SK-N-SH treated with all-trans-retinoic acid at 6 μM for 48 hours (cell line): ENCODE measurements at regions not wholly inside any gene's neighbourhood (a gene's known extent, or its start where the extent isn't known, plus 50 kb on each side); places are given as distances from the start of the nearest gene placed in this dataset.

Source experiments
- ATAC-seq: fragments of 200-7000 bp; cut with Tn5 transposase; 3 replicates; pipeline ENCODE4 v1.9.1; 2020; ENCODE audit warnings: mild to moderate bottlenecking, moderate library complexity
- ARNTL ChIP-seq: fragments of 450-650 bp; formaldehyde crosslinking; IDR thresholded peaks from 2 replicates; pipeline ENCODE4 v1.5.0; 2020; ENCODE audit warnings: low read depth, mild to moderate bottlenecking, moderate library complexity, borderline replicate concordance
- BACH2 ChIP-seq: fragments of 250-450 bp; sonication (Bioruptor Pico); IDR thresholded peaks from 2 replicates; pipeline ENCODE4 v1.9.0; 2021; ENCODE audit warnings: mild to moderate bottlenecking, borderline replicate concordance
- ESRRG ChIP-seq: fragments of 250-450 bp; sonication (Bioruptor Pico); IDR thresholded peaks from 2 replicates; pipeline ENCODE4 v1.6.1; 2021; ENCODE audit warnings: mild to moderate bottlenecking
- GLIS3 ChIP-seq: fragments of 250-450 bp; sonication (Bioruptor Pico); IDR thresholded peaks from 2 replicates; pipeline ENCODE4 v1.5.0; 2020; ENCODE audit warnings: mild to moderate bottlenecking, moderate library complexity
- ISL1 ChIP-seq: fragments of 250-450 bp; sonication (Bioruptor Pico); IDR thresholded peaks from 2 replicates; pipeline ENCODE4 v2.1.2; 2022; ENCODE audit warnings: mild to moderate bottlenecking, moderate library complexity
- OSR1 ChIP-seq: fragments of 250-450 bp; sonication (Bioruptor Pico); IDR thresholded peaks from 2 replicates; pipeline ENCODE4 v1.8.0; 2022; ENCODE audit warnings: moderate library complexity, mild to moderate bottlenecking, inconsistent platforms
- PPARA ChIP-seq: fragments of 250-450 bp; sonication (Bioruptor Pico); IDR thresholded peaks from 2 replicates; pipeline ENCODE4 v1.5.0; 2020; ENCODE audit warnings: mild to moderate bottlenecking, borderline replicate concordance
- SNAI2 ChIP-seq: fragments of 250-450 bp; sonication (Bioruptor Pico); IDR thresholded peaks from 2 replicates; pipeline ENCODE4 v1.5.0; 2020; ENCODE audit warnings: mild to moderate bottlenecking, moderate library complexity
- TCF4 ChIP-seq: fragments of 250-450 bp; sonication (Bioruptor Pico); IDR thresholded peaks from 2 replicates; pipeline ENCODE4 v1.8.0; 2021; ENCODE audit warnings: mild to moderate bottlenecking, moderate library complexity, borderline replicate concordance
- ZC3H10 ChIP-seq: fragments of 250-450 bp; sonication (Bioruptor Pico); IDR thresholded peaks from 2 replicates; pipeline ENCODE4 v1.5.1; 2021; ENCODE audit warnings: mild to moderate bottlenecking, moderate library complexity
- ZFP3 ChIP-seq: fragments of 250-450 bp; sonication (Bioruptor Pico); IDR thresholded peaks from 2 replicates; pipeline ENCODE4 v1.5.0; 2020; ENCODE audit warnings: mild to moderate bottlenecking, moderate library complexity
- ZFP30 ChIP-seq: fragments of 450-650 bp; formaldehyde crosslinking; IDR thresholded peaks from 2 replicates; pipeline ENCODE4 v1.5.0; 2022; ENCODE audit warnings: mild to moderate bottlenecking, moderate library complexity
- ZNF70 ChIP-seq: fragments of 450-650 bp; formaldehyde crosslinking; IDR thresholded peaks from 2 replicates; pipeline ENCODE4 v1.5.0; 2020; ENCODE audit warnings: mild to moderate bottlenecking, moderate library complexity
- ZNF8 ChIP-seq: fragments of 450-650 bp; formaldehyde crosslinking; IDR thresholded peaks from 2 replicates; pipeline ENCODE4 v1.5.0; 2020; ENCODE audit warnings: mild to moderate bottlenecking, moderate library complexity
- TF ChIP-seq, protein P1 (sequence below): fragments of 250-450 bp; sonication (Bioruptor Pico); IDR thresholded peaks from 2 replicates; pipeline ENCODE4 v1.5.1; 2020; ENCODE audit warnings: low read depth, mild to moderate bottlenecking, moderate library complexity
- TF ChIP-seq, protein P2 (sequence below): fragments of 250-450 bp; sonication (Bioruptor Pico); IDR thresholded peaks from 2 replicates; pipeline ENCODE4 v1.5.0; 2020; ENCODE audit warnings: mild to moderate bottlenecking, moderate library complexity
- TF ChIP-seq, protein P3 (sequence below): fragments of 250-450 bp; sonication (Bioruptor Pico); IDR thresholded peaks from 2 replicates; pipeline ENCODE4 v1.5.1; 2021; ENCODE audit warnings: mild to moderate bottlenecking, moderate library complexity
- TF ChIP-seq, protein P4 (sequence below): fragments of 250-450 bp; sonication (Bioruptor Pico); IDR thresholded peaks from 2 replicates; pipeline ENCODE4 v1.8.0; 2020; ENCODE audit warnings: mild to moderate bottlenecking, moderate library complexity, borderline replicate concordance

DNA sequence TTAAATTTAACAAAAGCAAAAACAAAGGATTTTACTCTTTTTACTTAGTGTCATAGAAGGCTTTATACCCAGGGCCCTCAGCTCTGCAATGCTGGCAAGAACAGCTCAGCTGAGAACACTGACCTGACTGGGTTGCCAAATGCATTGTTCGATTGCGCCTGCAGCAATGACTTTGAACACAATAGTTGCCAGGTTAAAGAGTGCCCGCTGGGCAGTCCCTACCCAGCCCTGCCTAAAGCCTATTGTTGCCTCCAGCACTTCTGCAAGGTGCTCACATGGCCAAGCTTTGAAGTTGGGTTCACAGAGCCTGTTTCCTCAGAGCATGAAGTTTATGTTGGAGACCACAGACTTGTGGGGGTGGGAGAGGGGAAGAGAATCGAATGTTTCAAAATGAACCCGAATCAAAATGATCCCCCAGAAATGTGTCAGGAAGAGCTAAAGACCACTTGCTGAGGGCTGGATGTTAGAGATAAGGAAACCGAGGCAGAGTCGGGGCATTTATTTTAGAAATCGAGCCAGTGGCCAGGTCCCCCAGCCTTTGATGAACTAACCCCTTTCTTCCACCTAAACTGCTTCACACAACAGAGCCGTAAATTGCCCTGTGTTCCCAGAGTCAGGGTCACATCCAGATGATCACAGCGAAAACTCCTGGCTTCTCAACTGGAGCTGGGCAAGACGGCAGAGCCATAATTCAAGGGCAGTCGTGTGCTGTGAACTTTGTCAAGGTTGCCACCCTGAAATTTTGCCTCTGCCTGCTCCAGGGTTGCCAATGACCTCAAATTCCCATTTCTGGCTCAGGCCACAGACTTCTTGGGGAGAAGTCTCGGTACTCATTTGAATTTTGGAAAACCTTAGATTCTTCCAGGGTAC, 55.0 kb downstream of the FOXA2 start:
- TF ChIP-seq TCF4 = no peak
- no peak for TF ChIP-seq ZC3H10 (CRISPR knock-in tag)
- TF ChIP-seq ZNF8 (CRISPR knock-in tag) = no peak
- TF ChIP-seq, protein P1, sequence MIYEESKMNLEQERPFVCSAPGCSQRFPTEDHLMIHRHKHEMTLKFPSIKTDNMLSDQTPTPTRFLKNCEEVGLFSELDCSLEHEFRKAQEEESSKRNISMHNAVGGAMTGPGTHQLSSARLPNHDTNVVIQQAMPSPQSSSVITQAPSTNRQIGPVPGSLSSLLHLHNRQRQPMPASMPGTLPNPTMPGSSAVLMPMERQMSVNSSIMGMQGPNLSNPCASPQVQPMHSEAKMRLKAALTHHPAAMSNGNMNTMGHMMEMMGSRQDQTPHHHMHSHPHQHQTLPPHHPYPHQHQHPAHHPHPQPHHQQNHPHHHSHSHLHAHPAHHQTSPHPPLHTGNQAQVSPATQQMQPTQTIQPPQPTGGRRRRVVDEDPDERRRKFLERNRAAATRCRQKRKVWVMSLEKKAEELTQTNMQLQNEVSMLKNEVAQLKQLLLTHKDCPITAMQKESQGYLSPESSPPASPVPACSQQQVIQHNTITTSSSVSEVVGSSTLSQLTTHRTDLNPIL (CRISPR knock-in tag) = no peak
- no peak for TF ChIP-seq ZFP3 (CRISPR knock-in tag)
- TF ChIP-seq PPARA (CRISPR knock-in tag) = no peak
- TF ChIP-seq BACH2 (CRISPR knock-in tag) = no peak
- TF ChIP-seq SNAI2 = no peak
- ATAC-seq = no peak

DNA sequence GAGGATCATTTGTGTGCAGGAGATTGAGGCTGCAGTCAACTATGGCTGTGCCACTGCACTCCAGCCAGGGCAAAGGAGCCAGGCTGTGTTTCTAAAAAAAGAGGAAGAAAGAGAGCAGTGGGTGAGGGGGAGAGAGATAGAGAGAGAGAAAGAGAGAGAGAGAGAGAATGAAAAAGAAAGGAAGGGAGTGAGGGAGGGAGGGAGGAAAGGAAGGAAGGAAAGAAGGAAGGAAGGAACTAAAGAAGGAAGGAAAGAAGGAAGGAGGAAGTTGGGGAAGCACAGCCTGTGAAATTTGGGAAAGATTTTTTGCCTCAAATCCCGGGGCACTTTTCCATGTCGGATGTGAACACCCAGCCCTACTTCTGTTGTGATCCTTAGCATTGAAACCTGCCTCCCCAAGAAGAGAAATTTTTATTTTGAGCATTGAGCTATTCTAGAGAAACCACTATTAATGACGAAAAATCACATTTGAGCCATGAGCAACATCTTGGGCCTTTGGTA, 57.8 kb downstream of the FOXA2 start:
- TF ChIP-seq BACH2 (CRISPR knock-in tag) (no peak), OSR1 (CRISPR knock-in tag) (no peak), GLIS3 (CRISPR knock-in tag) (no peak), ESRRG (CRISPR knock-in tag) (no peak), ZFP3 (CRISPR knock-in tag) (no peak)
- TF ChIP-seq, protein P2, sequence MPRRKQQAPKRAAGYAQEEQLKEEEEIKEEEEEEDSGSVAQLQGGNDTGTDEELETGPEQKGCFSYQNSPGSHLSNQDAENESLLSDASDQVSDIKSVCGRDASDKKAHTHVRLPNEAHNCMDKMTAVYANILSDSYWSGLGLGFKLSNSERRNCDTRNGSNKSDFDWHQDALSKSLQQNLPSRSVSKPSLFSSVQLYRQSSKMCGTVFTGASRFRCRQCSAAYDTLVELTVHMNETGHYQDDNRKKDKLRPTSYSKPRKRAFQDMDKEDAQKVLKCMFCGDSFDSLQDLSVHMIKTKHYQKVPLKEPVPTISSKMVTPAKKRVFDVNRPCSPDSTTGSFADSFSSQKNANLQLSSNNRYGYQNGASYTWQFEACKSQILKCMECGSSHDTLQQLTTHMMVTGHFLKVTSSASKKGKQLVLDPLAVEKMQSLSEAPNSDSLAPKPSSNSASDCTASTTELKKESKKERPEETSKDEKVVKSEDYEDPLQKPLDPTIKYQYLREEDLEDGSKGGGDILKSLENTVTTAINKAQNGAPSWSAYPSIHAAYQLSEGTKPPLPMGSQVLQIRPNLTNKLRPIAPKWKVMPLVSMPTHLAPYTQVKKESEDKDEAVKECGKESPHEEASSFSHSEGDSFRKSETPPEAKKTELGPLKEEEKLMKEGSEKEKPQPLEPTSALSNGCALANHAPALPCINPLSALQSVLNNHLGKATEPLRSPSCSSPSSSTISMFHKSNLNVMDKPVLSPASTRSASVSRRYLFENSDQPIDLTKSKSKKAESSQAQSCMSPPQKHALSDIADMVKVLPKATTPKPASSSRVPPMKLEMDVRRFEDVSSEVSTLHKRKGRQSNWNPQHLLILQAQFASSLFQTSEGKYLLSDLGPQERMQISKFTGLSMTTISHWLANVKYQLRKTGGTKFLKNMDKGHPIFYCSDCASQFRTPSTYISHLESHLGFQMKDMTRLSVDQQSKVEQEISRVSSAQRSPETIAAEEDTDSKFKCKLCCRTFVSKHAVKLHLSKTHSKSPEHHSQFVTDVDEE (CRISPR knock-in tag) = no peak
- TF ChIP-seq, protein P3, sequence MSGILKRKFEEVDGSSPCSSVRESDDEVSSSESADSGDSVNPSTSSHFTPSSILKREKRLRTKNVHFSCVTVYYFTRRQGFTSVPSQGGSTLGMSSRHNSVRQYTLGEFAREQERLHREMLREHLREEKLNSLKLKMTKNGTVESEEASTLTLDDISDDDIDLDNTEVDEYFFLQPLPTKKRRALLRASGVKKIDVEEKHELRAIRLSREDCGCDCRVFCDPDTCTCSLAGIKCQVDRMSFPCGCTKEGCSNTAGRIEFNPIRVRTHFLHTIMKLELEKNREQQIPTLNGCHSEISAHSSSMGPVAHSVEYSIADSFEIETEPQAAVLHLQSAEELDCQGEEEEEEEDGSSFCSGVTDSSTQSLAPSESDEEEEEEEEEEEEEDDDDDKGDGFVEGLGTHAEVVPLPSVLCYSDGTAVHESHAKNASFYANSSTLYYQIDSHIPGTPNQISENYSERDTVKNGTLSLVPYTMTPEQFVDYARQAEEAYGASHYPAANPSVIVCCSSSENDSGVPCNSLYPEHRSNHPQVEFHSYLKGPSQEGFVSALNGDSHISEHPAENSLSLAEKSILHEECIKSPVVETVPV (CRISPR knock-in tag) = no peak
- TF ChIP-seq, protein P4, sequence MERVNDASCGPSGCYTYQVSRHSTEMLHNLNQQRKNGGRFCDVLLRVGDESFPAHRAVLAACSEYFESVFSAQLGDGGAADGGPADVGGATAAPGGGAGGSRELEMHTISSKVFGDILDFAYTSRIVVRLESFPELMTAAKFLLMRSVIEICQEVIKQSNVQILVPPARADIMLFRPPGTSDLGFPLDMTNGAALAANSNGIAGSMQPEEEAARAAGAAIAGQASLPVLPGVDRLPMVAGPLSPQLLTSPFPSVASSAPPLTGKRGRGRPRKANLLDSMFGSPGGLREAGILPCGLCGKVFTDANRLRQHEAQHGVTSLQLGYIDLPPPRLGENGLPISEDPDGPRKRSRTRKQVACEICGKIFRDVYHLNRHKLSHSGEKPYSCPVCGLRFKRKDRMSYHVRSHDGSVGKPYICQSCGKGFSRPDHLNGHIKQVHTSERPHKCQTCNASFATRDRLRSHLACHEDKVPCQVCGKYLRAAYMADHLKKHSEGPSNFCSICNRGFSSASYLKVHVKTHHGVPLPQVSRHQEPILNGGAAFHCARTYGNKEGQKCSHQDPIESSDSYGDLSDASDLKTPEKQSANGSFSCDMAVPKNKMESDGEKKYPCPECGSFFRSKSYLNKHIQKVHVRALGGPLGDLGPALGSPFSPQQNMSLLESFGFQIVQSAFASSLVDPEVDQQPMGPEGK (CRISPR knock-in tag) = no peak
- ATAC-seq = no peak

DNA sequence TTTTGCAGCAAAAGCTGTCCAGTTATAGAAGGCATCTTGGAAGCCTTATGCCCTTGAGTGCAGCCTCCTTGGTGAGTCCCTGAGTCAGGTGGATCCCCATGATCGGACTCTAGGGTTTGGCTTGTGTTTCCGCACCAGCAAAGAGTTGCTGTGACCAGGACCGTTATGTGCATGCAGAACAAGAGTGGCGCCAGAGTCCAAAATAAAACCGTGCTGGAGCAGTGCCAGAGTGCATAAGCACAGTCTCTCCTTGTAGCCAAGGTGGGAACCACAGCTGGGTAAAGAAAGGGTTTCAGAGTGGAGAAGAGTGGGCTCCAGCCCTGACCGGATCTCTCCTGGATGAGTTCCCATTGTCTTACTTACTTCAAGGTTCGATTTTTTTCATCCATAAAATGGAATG, 58.6 kb downstream of the FOXA2 start:
- TF ChIP-seq, protein P4 (CRISPR knock-in tag) = no peak
- TF ChIP-seq ZNF70 (CRISPR knock-in tag) (no peak), ESRRG (CRISPR knock-in tag) (no peak), ZFP30 (CRISPR knock-in tag) (no peak), ISL1 (no peak), OSR1 (CRISPR knock-in tag) (no peak), SNAI2 (no peak), ARNTL (CRISPR knock-in tag) (no peak), ZNF8 (CRISPR knock-in tag) (no peak), BACH2 (CRISPR knock-in tag) (no peak)
- no peak for ATAC-seq
